Osteoblast (primary cell): ENCODE measurements at regions not wholly inside any gene's neighbourhood (a gene's known extent, or its start where the extent isn't known, plus 50 kb on each side); places are given as distances from the start of the nearest gene placed in this dataset.
"Not testable (repeated sequence)": the region's sequence is repeated elsewhere in the genome, so short reads cannot be mapped to it uniquely, and the experiment has no call there.

ENCODE experiments used
- DNase-seq: peaks from one replicate; pipeline ENCODE4 v3.0.0; 2011; ENCODE audit warnings: low spot score, mixed read lengths; ENCODE audit not compliant: insufficient read length; ENCODE audit errors: missing footprints
- H2AFZ ChIP-seq: 2 replicates; pipeline ENCODE4 v1.6.0; 2011; ENCODE audit warnings: mild to moderate bottlenecking, low read length
- H3K27ac ChIP-seq: 2 replicates; pipeline ENCODE4 v1.5.1; 2011; ENCODE audit warnings: mild to moderate bottlenecking, low read depth, low read length, moderate library complexity
- H3K27me3 ChIP-seq: 2 replicates; pipeline ENCODE4 v1.6.0; 2012; ENCODE audit warnings: mild to moderate bottlenecking, control low read depth, inconsistent platforms, low read length, moderate library complexity; ENCODE audit not compliant: insufficient read depth
- H3K36me3 ChIP-seq: 2 replicates; pipeline ENCODE4 v1.5.1; 2011; ENCODE audit warnings: mild to moderate bottlenecking, low read length, control low read depth, moderate library complexity; ENCODE audit not compliant: insufficient read depth
- H3K4me1 ChIP-seq: 2 replicates; pipeline ENCODE4 v1.5.1; 2011; ENCODE audit warnings: mild to moderate bottlenecking, low read length, control low read depth, moderate library complexity; ENCODE audit not compliant: insufficient read depth
- H3K4me2 ChIP-seq: 2 replicates; pipeline ENCODE4 v1.6.0; 2011; ENCODE audit warnings: mild to moderate bottlenecking, low read length; ENCODE audit not compliant: insufficient read depth
- H3K4me3 ChIP-seq: fragments of 200-600 bp; sonication (generic); 3 replicates; pipeline ENCODE4 v1.5.1; 2012; ENCODE audit warnings: mild to moderate bottlenecking, low read length, inconsistent platforms; ENCODE audit not compliant: insufficient read depth
- H3K79me2 ChIP-seq: 2 replicates; pipeline ENCODE4 v1.6.0; 2012; ENCODE audit warnings: mild to moderate bottlenecking, low read length, control low read depth, inconsistent platforms; ENCODE audit not compliant: insufficient read depth
- H3K9me3 ChIP-seq: 2 replicates; pipeline ENCODE4 v1.5.1; 2011; ENCODE audit warnings: low read depth, low read length, control low read depth
- H4K20me1 ChIP-seq: 2 replicates; pipeline ENCODE4 v1.6.0; 2012; ENCODE audit warnings: mild to moderate bottlenecking, low read length, control low read depth; ENCODE audit not compliant: insufficient read depth
- CTCF ChIP-seq: IDR thresholded peaks from 2 replicates; pipeline ENCODE4 v1.5.1; 2011; ENCODE audit warnings: mild to moderate bottlenecking, low read depth, low read length, moderate library complexity; ENCODE audit errors: extremely low read depth

GRCh38 chr20:6339176-6339575 lies 216.3 kb upstream of the FERMT1 start:
- H3K4me3 ChIP-seq, result no peak overlapping the region
- no peak for TF ChIP-seq CTCF

GRCh38 chr20:6333110-6333509 lies 210.3 kb upstream of the FERMT1 start:
- no peak for TF ChIP-seq CTCF
- no peak for DNase-seq
- H3K27ac ChIP-seq, result no peak overlapping the region

More at GRCh38 chr20:6339176-6339575, 216.3 kb upstream of the FERMT1 start:
- no peaks in the 10 kb centered on the region for H3K79me2 ChIP-seq
- H4K20me1 ChIP-seq, result no peaks in the 10 kb centered on the region
- no peak for DNase-seq
- H3K27ac ChIP-seq, result no peak overlapping the region
- no peaks in the 10 kb centered on the region for H3K36me3 ChIP-seq
- H3K9me3 ChIP-seq, result no peaks in the 10 kb centered on the region
- no peaks in the 10 kb centered on the region for H3K27me3 ChIP-seq
- H3K4me2 ChIP-seq, result no peak overlapping the region
- H3K4me1 ChIP-seq, result no peaks in the 10 kb centered on the region
- no peak overlapping the region for H2AFZ ChIP-seq

DNA sequence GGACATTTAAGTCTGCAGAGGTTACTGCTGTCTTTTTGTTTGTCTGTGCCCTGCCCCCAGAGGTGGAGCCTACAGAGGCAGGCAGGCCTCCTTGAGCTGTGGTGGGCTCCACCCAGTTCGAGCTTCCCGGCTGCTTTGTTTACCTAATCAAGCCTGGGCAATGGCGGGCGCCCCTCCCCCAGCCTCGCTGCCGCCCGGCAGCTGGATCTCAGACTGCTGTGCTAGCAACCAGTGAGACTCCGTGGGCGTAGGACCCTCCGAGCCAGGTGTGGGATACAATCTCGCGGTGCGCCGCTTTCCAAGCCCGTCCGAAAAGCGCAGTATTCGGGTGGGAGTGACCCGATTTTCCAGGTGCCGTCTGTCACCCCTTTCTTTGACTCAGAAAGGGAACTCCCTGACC lies 198.4 kb upstream of the FERMT1 start:
- H3K4me3 ChIP-seq, H3K27me3 ChIP-seq, H3K4me1 ChIP-seq, H3K27ac ChIP-seq, H2AFZ ChIP-seq, H3K36me3 ChIP-seq, H3K4me2 ChIP-seq, DNase-seq, H4K20me1 ChIP-seq, H3K9me3 ChIP-seq, H3K79me2 ChIP-seq: not testable (repeated sequence)

More at GRCh38 chr20:6333110-6333509, 210.3 kb upstream of the FERMT1 start:
- Histone ChIP-seq H3K36me3 (no peaks in the 10 kb centered on the region), H3K9me3 (no peaks in the 10 kb centered on the region), H3K4me3 (no peak overlapping the region), H4K20me1 (no peaks in the 10 kb centered on the region), H3K4me1 (no peaks in the 10 kb centered on the region), H3K79me2 (no peaks in the 10 kb centered on the region), H2AFZ (no peak overlapping the region), H3K4me2 (no peak overlapping the region), H3K27me3 (no peaks in the 10 kb centered on the region)

DNA sequence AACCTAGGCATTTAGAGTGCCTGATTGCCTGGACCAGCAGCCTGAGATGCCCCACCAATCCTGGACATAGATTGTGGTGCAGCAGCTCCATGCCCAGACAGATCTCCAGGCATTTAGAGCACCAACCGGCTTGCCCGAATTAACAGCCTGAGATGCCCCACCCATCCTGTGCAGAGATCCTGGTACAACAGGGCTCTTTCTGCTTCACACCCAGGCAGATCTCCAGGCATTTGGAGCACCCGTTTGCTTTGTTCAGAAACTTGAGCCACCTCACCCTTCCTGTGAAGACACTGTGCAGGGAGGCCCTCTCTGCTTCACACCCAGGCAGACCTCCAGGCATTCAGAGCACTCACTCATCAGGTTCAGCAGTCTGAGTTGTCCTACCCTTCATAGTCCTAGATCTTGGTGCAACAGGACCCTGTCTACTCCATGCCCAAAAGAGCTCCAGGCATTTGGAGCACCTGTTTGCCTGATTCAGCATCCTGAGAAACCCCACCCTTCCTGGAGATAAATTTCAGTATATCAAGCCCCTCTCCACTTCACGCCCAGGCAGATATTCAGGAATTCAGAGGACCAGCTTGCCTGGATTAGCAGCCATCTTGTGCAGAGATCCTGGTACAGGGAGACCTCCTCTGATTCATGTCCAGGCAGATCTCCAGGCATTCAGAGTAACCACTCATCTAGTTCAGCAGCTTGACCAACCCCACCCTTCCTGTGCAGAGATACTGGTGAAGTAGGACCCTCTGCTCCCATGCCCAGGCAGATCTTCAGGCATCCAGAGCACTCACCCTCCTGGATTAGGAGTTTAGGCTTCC lies 189.2 kb upstream of the FERMT1 start:
- H3K27ac ChIP-seq, result no peak overlapping the region
- H3K4me1 ChIP-seq, result no peaks in the 10 kb centered on the region
- no peak for DNase-seq
- no peaks in the 10 kb centered on the region for H3K36me3 ChIP-seq
- H3K4me3 ChIP-seq, result no peak overlapping the region
- no peak for TF ChIP-seq CTCF
- H4K20me1 ChIP-seq, result no peaks in the 10 kb centered on the region
- no peaks in the 10 kb centered on the region for H3K79me2 ChIP-seq
- H3K4me2 ChIP-seq, result no peak overlapping the region
- no peaks in the 10 kb centered on the region for H3K27me3 ChIP-seq
- H3K9me3 ChIP-seq, result no peaks in the 10 kb centered on the region
- no peak overlapping the region for H2AFZ ChIP-seq
